ENCODE measurements at regions not wholly inside any gene's neighbourhood (a gene's known extent, or its start where the extent isn't known, plus 50 kb on each side); places are given as distances from the start of the nearest gene placed in this dataset.

DNA sequence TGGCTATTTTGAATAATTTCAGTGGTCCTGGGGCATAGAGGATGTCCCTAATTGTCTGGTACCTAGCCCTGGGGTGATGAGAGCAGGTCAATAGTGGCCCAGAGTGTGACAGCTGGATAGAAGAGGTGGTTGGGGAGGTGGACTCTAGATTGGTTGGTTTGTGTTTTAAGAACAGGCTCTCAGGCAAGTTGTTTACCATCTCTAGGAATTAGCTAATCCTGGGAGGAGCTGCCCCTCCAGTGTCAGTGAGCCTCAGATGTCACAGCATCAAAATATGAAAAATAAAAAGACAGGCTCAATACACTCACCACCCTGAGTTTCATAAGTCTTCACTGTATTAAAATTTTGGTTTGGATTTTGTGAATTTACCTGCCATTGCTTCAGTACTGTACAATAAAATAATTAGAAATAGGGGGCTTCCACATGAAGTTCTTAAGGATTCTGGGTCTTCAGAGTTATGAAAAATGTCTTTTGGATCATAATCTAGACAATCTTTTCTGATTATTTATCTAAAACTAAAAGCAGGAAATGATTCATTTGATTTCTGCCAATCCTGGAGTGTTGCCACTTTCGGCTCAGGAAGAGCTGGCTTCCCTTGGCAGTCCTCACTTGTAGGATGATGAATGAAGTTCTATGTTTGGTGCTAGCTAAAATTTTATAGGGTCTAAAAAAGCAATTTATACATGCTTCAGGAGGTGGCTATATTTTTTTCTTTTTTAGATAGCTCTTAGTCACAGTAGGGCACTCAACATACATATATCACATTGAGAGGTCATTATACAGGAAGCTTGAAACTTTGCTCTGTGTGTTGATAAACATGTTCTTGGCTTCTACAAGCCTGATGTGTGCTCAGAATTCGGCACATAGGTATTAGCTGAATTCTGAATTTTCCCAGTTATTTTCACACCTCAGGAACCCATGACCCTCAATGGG, 395.1 kb downstream of the RAB28 start:
- WGBS, 2 donors, result 36 to 58% methylated on average over 2 of the region's 2 CpGs
- ATAC-seq, result no peak
- H3K27ac ChIP-seq, result no peak overlapping the region

DNA sequence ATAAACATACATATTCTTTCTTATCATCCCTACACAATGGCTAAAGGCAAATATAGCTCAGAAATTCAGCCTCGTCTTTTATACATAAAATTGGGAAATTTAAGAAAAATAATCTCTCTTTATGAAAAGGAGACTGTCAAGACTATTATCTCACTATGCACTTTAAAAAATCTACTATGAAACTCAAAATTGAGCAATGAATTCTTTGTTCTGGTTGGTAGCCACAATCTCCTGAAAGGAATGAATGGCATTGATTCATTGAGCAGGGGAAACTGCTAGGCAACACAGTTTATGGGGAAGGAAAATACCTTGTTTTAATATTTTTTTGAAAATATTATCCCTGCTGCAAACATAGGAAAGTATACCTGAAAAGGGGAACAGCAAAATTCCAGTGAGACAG, 397.1 kb downstream of the RAB28 start:
- intact Hi-C loops (cut with DNase I), result no loop called here
- Histone ChIP-seq H3K4me3 (no peak overlapping the region), H3K27ac (no peak overlapping the region), H3K27me3 (no peaks in the 10 kb centered on the region), H3K4me1 (peaks cover 0 to 13% (median 8%) of the 10 kb centered on the region in 9 donors), H3K9me3 (peaks cover 0 to 8% (median 0%) of the 10 kb centered on the region in 11 donors), H3K36me3 (no peaks in the 10 kb centered on the region)
- 74 to 82% methylated on average over 1 of the region's 1 CpG for WGBS, 2 donors
- TF ChIP-seq, protein P1, sequence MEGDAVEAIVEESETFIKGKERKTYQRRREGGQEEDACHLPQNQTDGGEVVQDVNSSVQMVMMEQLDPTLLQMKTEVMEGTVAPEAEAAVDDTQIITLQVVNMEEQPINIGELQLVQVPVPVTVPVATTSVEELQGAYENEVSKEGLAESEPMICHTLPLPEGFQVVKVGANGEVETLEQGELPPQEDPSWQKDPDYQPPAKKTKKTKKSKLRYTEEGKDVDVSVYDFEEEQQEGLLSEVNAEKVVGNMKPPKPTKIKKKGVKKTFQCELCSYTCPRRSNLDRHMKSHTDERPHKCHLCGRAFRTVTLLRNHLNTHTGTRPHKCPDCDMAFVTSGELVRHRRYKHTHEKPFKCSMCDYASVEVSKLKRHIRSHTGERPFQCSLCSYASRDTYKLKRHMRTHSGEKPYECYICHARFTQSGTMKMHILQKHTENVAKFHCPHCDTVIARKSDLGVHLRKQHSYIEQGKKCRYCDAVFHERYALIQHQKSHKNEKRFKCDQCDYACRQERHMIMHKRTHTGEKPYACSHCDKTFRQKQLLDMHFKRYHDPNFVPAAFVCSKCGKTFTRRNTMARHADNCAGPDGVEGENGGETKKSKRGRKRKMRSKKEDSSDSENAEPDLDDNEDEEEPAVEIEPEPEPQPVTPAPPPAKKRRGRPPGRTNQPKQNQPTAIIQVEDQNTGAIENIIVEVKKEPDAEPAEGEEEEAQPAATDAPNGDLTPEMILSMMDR (IDR thresholded peaks at IDR 0.05), result no peak
- DNase-seq (no peak), ATAC-seq (no peak)

More for the DNA sequence above, 395.1 kb downstream of the RAB28 start:
- TF ChIP-seq, protein P1 (IDR thresholded peaks at IDR 0.05), result no peak
- no peak for DNase-seq
- Histone ChIP-seq H3K9me3 (no peaks in the 10 kb centered on the region), H3K4me1 (peaks cover 0 to 18% (median 8%) of the 10 kb centered on the region in 9 donors), H3K36me3 (no peaks in the 10 kb centered on the region), H3K4me3 (no peak overlapping the region), H3K27me3 (no peaks in the 10 kb centered on the region)
- intact Hi-C loops (cut with DNase I), result no loop called here

DNA sequence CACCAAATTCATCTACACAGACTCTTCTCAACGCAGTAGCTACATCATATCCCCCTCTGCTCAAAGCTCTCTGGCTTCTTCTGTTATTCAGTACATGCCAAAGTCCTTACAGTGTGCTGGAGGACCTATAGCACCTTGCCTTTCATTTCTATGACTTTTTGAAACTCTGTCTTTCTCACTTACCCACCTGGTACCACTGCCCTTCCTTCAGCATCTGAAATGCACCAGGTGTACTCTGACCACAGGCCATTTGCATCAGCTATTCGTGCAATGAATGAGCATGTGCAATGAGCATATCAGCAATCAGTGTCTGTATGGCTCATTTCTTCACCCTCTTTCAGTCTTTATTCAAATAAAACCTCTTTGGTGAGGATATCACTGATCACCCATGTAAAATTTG, 399.9 kb downstream of the RAB28 start:
- Histone ChIP-seq H3K9me3 (peaks cover 0 to 27% (median 6%) of the 10 kb centered on the region in 11 donors), H3K36me3 (no peaks in the 10 kb centered on the region), H3K4me1 (peaks cover 0 to 7% (median 3%) of the 10 kb centered on the region in 9 donors), H3K4me3 (no peak overlapping the region), H3K27ac (no peak overlapping the region), H3K27me3 (no peaks in the 10 kb centered on the region)
- WGBS, 2 donors, result 74 to 83% methylated on average over 2 of the region's 2 CpGs
- intact Hi-C loops (cut with DNase I), result no loop called here
- ATAC-seq (no peak), DNase-seq (no peak)
- TF ChIP-seq, protein P1 (IDR thresholded peaks at IDR 0.05), result no peak

DNA sequence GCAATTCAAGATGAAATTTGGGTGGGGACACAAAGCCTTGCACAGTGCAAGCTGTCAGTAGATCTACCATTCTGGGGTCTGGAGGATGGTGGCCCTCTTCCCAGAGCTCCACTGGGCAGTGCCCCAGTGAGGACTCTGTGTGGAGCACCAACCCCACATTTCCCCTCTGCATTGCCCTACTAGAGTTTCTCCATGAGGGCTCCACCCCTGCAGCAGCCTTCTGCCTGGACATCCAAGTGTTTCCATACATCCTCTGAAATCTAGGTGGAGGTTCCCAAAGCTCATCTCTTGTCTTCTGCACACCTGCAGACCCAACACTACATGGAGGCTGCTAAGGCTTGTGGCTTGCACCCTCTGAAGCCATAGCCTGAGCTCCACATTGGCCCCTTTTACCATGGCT, 402.3 kb downstream of the RAB28 start:
- ATAC-seq, result no peak
- no peaks in the 10 kb centered on the region for H3K36me3 ChIP-seq
- intact Hi-C loops (cut with DNase I), result no loop called here
- TF ChIP-seq, protein P1 (IDR thresholded peaks at IDR 0.05), result no peak
- H3K27ac ChIP-seq, result no peak overlapping the region
- H3K9me3 ChIP-seq, result peaks cover 0 to 27% (median 6%) of the 10 kb centered on the region in 11 donors
- H3K4me1 ChIP-seq, result no peaks in the 10 kb centered on the region
- H3K4me3 ChIP-seq, result no peak overlapping the region
- H3K27me3 ChIP-seq, result no peaks in the 10 kb centered on the region
- no peak for DNase-seq
